ENCODE measurements at regions not wholly inside any gene's neighbourhood (a gene's known extent, or its start where the extent isn't known, plus 50 kb on each side); places are given as distances from the start of the nearest gene placed in this dataset.

DNA sequence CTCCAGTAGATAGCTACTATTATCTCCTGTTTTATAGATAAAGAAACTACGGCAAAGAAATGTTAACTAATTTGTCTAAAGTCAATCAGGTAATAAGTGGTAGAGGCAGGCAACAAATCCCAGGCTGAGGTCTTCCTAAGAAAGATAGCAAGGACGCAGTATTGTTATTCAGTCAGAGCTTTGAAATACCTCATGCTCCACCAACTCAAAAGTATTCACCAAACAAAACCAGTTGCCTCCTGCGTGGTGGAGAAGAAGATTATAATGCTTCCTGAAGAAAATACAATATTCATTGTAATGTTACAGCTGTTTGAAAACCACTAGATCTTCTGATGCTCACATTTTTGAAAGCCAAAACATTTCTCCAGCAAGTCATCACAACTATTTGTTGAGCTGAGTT, 138.2 kb upstream of the CNTN4 start:
- Histone ChIP-seq H3K4me3 (no peak overlapping the region), H3K27ac (no peak overlapping the region), H3K4me1 (replicated peaks) (no peaks in the 10 kb centered on the region), H3K9me3 (no peaks in the 10 kb centered on the region), H3K36me3 (no peaks in the 10 kb centered on the region), H3K27me3 (replicated peaks; ENCODE audit: insufficient read depth) (no peaks in the 10 kb centered on the region)
- intact Hi-C loops (cut with DNase I) = no loop called here
- 74% methylated on average over 3 of the region's 3 CpGs for WGBS
- no peak for TF ChIP-seq POLR2AphosphoS5 (IDR thresholded peaks at IDR 0.05)
- TF ChIP-seq, protein P1, sequence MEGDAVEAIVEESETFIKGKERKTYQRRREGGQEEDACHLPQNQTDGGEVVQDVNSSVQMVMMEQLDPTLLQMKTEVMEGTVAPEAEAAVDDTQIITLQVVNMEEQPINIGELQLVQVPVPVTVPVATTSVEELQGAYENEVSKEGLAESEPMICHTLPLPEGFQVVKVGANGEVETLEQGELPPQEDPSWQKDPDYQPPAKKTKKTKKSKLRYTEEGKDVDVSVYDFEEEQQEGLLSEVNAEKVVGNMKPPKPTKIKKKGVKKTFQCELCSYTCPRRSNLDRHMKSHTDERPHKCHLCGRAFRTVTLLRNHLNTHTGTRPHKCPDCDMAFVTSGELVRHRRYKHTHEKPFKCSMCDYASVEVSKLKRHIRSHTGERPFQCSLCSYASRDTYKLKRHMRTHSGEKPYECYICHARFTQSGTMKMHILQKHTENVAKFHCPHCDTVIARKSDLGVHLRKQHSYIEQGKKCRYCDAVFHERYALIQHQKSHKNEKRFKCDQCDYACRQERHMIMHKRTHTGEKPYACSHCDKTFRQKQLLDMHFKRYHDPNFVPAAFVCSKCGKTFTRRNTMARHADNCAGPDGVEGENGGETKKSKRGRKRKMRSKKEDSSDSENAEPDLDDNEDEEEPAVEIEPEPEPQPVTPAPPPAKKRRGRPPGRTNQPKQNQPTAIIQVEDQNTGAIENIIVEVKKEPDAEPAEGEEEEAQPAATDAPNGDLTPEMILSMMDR (IDR thresholded peaks at IDR 0.05) = no peak
- no peak for TF ChIP-seq POLR2A (IDR thresholded peaks at IDR 0.05)
- DNase-seq (ENCODE audit: low spot score) = no peak

DNA sequence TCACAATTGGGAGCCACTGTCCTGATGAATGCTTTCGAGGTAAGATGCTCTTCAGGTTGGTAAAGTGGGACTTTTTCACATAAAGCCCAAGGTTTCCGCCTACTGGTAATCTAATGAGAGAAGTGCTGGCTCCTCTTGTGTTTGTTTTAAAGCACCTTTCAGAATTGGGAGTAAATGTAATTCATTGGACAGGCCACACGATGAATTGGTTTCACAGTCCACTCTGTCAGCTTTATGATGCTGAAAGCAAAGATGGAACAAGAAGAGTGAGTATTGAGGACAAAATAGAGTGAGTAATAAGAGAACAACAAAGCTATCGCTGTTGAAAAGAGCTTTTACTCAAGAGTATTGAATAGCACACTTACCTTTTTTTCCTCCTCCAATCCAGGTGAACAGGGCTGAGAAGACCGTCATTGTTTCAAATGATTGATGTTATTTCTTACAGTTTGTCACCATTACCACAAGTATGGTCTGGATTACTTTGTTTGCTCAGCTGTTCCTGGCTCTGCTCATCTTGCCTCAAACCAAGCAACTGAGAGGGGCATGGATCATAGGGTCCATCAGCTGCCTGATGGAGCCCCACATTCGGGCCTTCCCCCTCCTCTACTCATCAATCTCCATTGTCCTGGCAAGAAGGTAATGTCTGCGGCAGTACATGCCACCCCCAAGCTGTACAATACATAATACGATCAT, 136.1 kb upstream of the CNTN4 start:
- no peak for DNase-seq (ENCODE audit: low spot score)
- WGBS = 47% methylated on average over 8 of the region's 8 CpGs
- TF ChIP-seq POLR2AphosphoS5 (IDR thresholded peaks at IDR 0.05) = no peak
- TF ChIP-seq, protein P1 (IDR thresholded peaks at IDR 0.05) = no peak
- TF ChIP-seq POLR2A (IDR thresholded peaks at IDR 0.05) = no peak

DNA sequence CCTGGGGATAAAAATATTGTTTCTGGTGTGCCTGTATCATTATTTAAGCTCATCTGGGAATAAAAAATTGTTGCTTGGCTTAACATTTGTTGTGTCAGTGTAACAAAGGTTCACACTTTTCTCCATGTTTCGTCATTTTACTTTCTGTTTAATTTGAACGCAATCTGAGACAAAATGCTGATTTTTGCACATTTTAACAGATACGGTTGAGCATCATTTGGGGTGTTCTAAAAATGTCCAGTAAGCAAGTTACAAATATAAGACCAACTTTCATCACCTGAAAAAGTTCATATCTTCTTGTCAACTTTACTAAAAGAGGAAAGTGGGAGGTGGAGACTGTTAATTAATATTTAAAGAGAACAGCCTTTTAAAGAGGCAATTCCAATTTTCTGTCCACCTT, 134.8 kb upstream of the CNTN4 start:
- TF ChIP-seq, protein P1 (IDR thresholded peaks at IDR 0.05) = no peak
- TF ChIP-seq POLR2A (IDR thresholded peaks at IDR 0.05) (no peak), POLR2AphosphoS5 (IDR thresholded peaks at IDR 0.05) (no peak)
- no peak overlapping the region for H3K27ac ChIP-seq
- DNase-seq (ENCODE audit: low spot score) = no peak
- 94% methylated on average over 3 of the region's 3 CpGs for WGBS
- intact Hi-C loops (cut with DNase I) = no loop called here
- H3K36me3 ChIP-seq = no peaks in the 10 kb centered on the region
- no peaks in the 10 kb centered on the region for H3K9me3 ChIP-seq
- no peaks in the 10 kb centered on the region for H3K4me1 ChIP-seq (replicated peaks)
- H3K4me3 ChIP-seq = no peak overlapping the region
- no peaks in the 10 kb centered on the region for H3K27me3 ChIP-seq (replicated peaks; ENCODE audit: insufficient read depth)

More for the DNA sequence above, 136.1 kb upstream of the CNTN4 start:
- intact Hi-C loops (cut with DNase I) = no loop called here
- Histone ChIP-seq H3K4me3 (no peak overlapping the region), H3K36me3 (no peaks in the 10 kb centered on the region), H3K27me3 (replicated peaks; ENCODE audit: insufficient read depth) (no peaks in the 10 kb centered on the region), H3K9me3 (no peaks in the 10 kb centered on the region), H3K4me1 (replicated peaks) (no peaks in the 10 kb centered on the region), H3K27ac (no peak overlapping the region)

DNA sequence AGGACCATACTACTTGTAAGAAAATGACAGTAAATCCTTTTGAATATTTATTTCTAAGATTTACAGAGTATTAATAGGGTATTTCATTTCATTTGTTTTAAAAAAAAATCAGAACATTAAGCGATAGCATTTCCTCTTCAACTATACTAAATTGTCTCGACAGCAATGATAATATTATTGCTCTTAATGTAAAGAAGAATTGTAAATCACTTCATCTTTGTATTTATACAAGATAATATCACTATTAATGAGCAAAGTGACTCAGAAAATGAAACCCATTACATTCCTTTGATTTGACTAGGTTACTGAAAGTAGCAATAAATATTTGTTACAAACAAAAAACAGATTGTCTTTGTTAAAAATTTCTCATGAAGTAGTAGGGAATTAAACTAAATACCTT, 131.1 kb upstream of the CNTN4 start:
- Histone ChIP-seq H3K36me3 (no peaks in the 10 kb centered on the region), H3K27me3 (replicated peaks; ENCODE audit: insufficient read depth) (no peaks in the 10 kb centered on the region), H3K27ac (no peak overlapping the region), H3K4me3 (no peak overlapping the region), H3K9me3 (no peaks in the 10 kb centered on the region), H3K4me1 (replicated peaks) (no peaks in the 10 kb centered on the region)
- DNase-seq (ENCODE audit: low spot score) = no peak
- WGBS = 29% methylated on average over 2 of the region's 2 CpGs
- intact Hi-C loops (cut with DNase I) = no loop called here
- TF ChIP-seq POLR2A (IDR thresholded peaks at IDR 0.05) = no peak
- TF ChIP-seq POLR2AphosphoS5 (IDR thresholded peaks at IDR 0.05) = no peak
- TF ChIP-seq, protein P1 (IDR thresholded peaks at IDR 0.05) = no peak

DNA sequence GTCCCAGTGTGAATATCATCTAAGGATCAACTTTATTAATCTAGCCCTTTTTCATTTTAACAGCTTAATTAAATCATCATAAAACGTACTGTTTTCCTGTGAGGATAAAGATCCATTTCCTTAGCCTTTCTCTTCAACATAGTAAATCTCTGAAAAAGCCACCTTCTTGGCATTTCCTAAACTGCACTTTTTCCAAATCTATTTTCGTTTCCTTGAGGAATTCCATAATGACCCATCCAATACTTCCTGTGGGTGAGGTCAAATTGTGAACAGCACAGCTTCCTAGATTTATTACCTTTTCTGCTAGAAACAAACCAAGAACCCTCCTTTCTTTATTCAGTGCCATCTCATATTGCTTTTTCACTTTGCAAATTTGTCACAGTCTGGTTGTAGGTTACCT, 129.4 kb upstream of the CNTN4 start:
- TF ChIP-seq POLR2AphosphoS5 (IDR thresholded peaks at IDR 0.05) (no peak), POLR2A (IDR thresholded peaks at IDR 0.05) (no peak)
- TF ChIP-seq, protein P1 (IDR thresholded peaks at IDR 0.05) = no peak
- DNase-seq (ENCODE audit: low spot score) = no peak
- 29% methylated on average over 2 of the region's 2 CpGs for WGBS
- no peak overlapping the region for H3K4me3 ChIP-seq
- no peaks in the 10 kb centered on the region for H3K9me3 ChIP-seq
- no peak overlapping the region for H3K27ac ChIP-seq
- no peaks in the 10 kb centered on the region for H3K27me3 ChIP-seq (replicated peaks; ENCODE audit: insufficient read depth)
- H3K36me3 ChIP-seq = no peaks in the 10 kb centered on the region
- no peaks in the 10 kb centered on the region for H3K4me1 ChIP-seq (replicated peaks)
- intact Hi-C loops (cut with DNase I) = no loop called here
